Non-pigmented ciliary epithelial cell (primary cell): ENCODE measurements at regions not wholly inside any gene's neighbourhood (a gene's known extent, or its start where the extent isn't known, plus 50 kb on each side); places are given as distances from the start of the nearest gene placed in this dataset.

ENCODE experiments used
- DNase-seq: peaks from one replicate; pipeline ENCODE4 v3.0.0-alpha.2; 2010; ENCODE audit warnings: low read depth

GRCh38 chr2:196315388-196316049 is 144.1 kb upstream of the STK17B start:
- no peak for DNase-seq

GRCh38 chr2:196316050-196316430 is 144.7 kb upstream of the STK17B start:
- DNase-seq = no peak

- DNase-seq = no peak
Observed at GRCh38 chr2:196318517-196319377, 147.4 kb upstream of the STK17B start.

GRCh38 chr2:196322973-196323810 is 151.8 kb upstream of the STK17B start:
- DNase-seq = no peak

GRCh38 chr2:196324211-196324610 is 152.8 kb upstream of the STK17B start:
- no peak for DNase-seq

- DNase-seq = no peak
Observed at GRCh38 chr2:196328088-196328680, 156.8 kb upstream of the STK17B start.

GRCh38 chr2:196329959-196330358 is 158.6 kb upstream of the STK17B start:
- no peak for DNase-seq

GRCh38 chr2:196330645-196331044 is 159.3 kb upstream of the STK17B start:
- no peak for DNase-seq

- no peak for DNase-seq
Observed at GRCh38 chr2:196331143-196331542, 159.8 kb upstream of the STK17B start.

- DNase-seq = no peak
Observed at GRCh38 chr2:196331851-196332250, 160.5 kb upstream of the STK17B start.

GRCh38 chr2:196333397-196333796 is 162.0 kb upstream of the STK17B start:
- no peak for DNase-seq

GRCh38 chr2:196334710-196335109 is 163.3 kb upstream of the STK17B start:
- no peak for DNase-seq

GRCh38 chr2:196335221-196335634 is 163.8 kb upstream of the STK17B start:
- no peak for DNase-seq

GRCh38 chr2:196336207-196336606 is 164.8 kb upstream of the STK17B start:
- no peak for DNase-seq

GRCh38 chr2:196336715-196337114 is 165.3 kb upstream of the STK17B start:
- DNase-seq = no peak

GRCh38 chr2:196337208-196337953 is 166.0 kb upstream of the STK17B start:
- DNase-seq = no peak

- DNase-seq = no peak
Observed at GRCh38 chr2:196338440-196338839, 167.1 kb upstream of the STK17B start.

GRCh38 chr2:196341277-196341841 is 170.0 kb upstream of the STK17B start:
- DNase-seq = no peak

- DNase-seq = no peak
Observed at GRCh38 chr2:196344397-196344796, 173.0 kb upstream of the STK17B start.

GRCh38 chr2:196353717-196354116 is 182.3 kb upstream of the STK17B start:
- DNase-seq = no peak

GRCh38 chr2:196354186-196354585 is 182.8 kb upstream of the STK17B start:
- DNase-seq = no peak
